ENCODE measurements at regions not wholly inside any gene's neighbourhood (a gene's known extent, or its start where the extent isn't known, plus 50 kb on each side); places are given as distances from the start of the nearest gene placed in this dataset.

GRCh38 chr3:82020282-82020681 is 258.8 kb upstream of the GBE1 start:
- Histone ChIP-seq H3K4me1 (ENCODE audit: control insufficient read depth, insufficient read depth, low read length) (no peaks in the 10 kb centered on the region), H3K4me3 (ENCODE audit: low read length) (no peak overlapping the region), H3K27ac (ENCODE audit: low read length) (no peak overlapping the region), H3K9me3 (ENCODE audit: control insufficient read depth, low read depth, low read length) (no peaks in the 10 kb centered on the region), H3K27me3 (ENCODE audit: control insufficient read depth, insufficient read depth, low read length) (no peaks in the 10 kb centered on the region), H3K36me3 (ENCODE audit: control insufficient read depth, insufficient read depth, low read length) (no peaks in the 10 kb centered on the region)
- WGBS (ENCODE audit: insufficient coverage, low lambda C conversion rate) = 100% methylated on average over 1 of the region's 3 CpGs
- DNase-seq = no peak

GRCh38 chr3:82015241-82015640 is 253.8 kb upstream of the GBE1 start:
- no peaks in the 10 kb centered on the region for H3K27me3 ChIP-seq (ENCODE audit: control insufficient read depth, insufficient read depth, low read length)
- H3K4me1 ChIP-seq (ENCODE audit: control insufficient read depth, insufficient read depth, low read length) = no peaks in the 10 kb centered on the region
- H3K4me3 ChIP-seq (ENCODE audit: low read length) = no peak overlapping the region
- no peak overlapping the region for H3K27ac ChIP-seq (ENCODE audit: low read length)
- H3K9me3 ChIP-seq (ENCODE audit: control insufficient read depth, low read depth, low read length) = no peaks in the 10 kb centered on the region
- no peaks in the 10 kb centered on the region for H3K36me3 ChIP-seq (ENCODE audit: control insufficient read depth, insufficient read depth, low read length)
- DNase-seq = no peak
- WGBS (ENCODE audit: insufficient coverage, low lambda C conversion rate) = no CpG with 5 or more reads among the region's 1 CpG

- DNase-seq = no peak
- Histone ChIP-seq H3K36me3 (ENCODE audit: control insufficient read depth, insufficient read depth, low read length) (no peaks in the 10 kb centered on the region), H3K9me3 (ENCODE audit: control insufficient read depth, low read depth, low read length) (no peaks in the 10 kb centered on the region), H3K27me3 (ENCODE audit: control insufficient read depth, insufficient read depth, low read length) (no peaks in the 10 kb centered on the region), H3K27ac (ENCODE audit: low read length) (no peak overlapping the region), H3K4me1 (ENCODE audit: control insufficient read depth, insufficient read depth, low read length) (no peaks in the 10 kb centered on the region), H3K4me3 (ENCODE audit: low read length) (no peak overlapping the region)
Observed at GRCh38 chr3:82012775-82013174, 251.3 kb upstream of the GBE1 start.

GRCh38 chr3:82011336-82011735 is 249.9 kb upstream of the GBE1 start:
- H3K27ac ChIP-seq (ENCODE audit: low read length) = no peak overlapping the region
- H3K4me1 ChIP-seq (ENCODE audit: control insufficient read depth, insufficient read depth, low read length) = no peaks in the 10 kb centered on the region
- WGBS (ENCODE audit: insufficient coverage, low lambda C conversion rate) = 100% methylated on average over 1 of the region's 2 CpGs
- H3K27me3 ChIP-seq (ENCODE audit: control insufficient read depth, insufficient read depth, low read length) = no peaks in the 10 kb centered on the region
- no peak overlapping the region for H3K4me3 ChIP-seq (ENCODE audit: low read length)
- H3K9me3 ChIP-seq (ENCODE audit: control insufficient read depth, low read depth, low read length) = no peaks in the 10 kb centered on the region
- H3K36me3 ChIP-seq (ENCODE audit: control insufficient read depth, insufficient read depth, low read length) = no peaks in the 10 kb centered on the region
- DNase-seq = no peak

- Histone ChIP-seq H3K4me1 (ENCODE audit: control insufficient read depth, insufficient read depth, low read length) (no peaks in the 10 kb centered on the region), H3K27ac (ENCODE audit: low read length) (no peak overlapping the region), H3K9me3 (ENCODE audit: control insufficient read depth, low read depth, low read length) (no peaks in the 10 kb centered on the region), H3K27me3 (ENCODE audit: control insufficient read depth, insufficient read depth, low read length) (no peaks in the 10 kb centered on the region), H3K4me3 (ENCODE audit: low read length) (no peak overlapping the region), H3K36me3 (ENCODE audit: control insufficient read depth, insufficient read depth, low read length) (no peaks in the 10 kb centered on the region)
- DNase-seq = no peak
- WGBS (ENCODE audit: insufficient coverage, low lambda C conversion rate) = no CpG with 5 or more reads among the region's 3 CpGs
Observed at GRCh38 chr3:82005266-82005665, 243.8 kb upstream of the GBE1 start.

GRCh38 chr3:82004266-82004665 is 242.8 kb upstream of the GBE1 start:
- WGBS (ENCODE audit: insufficient coverage, low lambda C conversion rate) = no CpG with 5 or more reads among the region's 2 CpGs
- no peak for DNase-seq
- H3K27me3 ChIP-seq (ENCODE audit: control insufficient read depth, insufficient read depth, low read length) = no peaks in the 10 kb centered on the region

GRCh38 chr3:82002986-82003642 is 241.7 kb upstream of the GBE1 start:
- 65% methylated on average over 2 of the region's 2 CpGs for WGBS (ENCODE audit: insufficient coverage, low lambda C conversion rate)
- no peaks in the 10 kb centered on the region for H3K27me3 ChIP-seq (ENCODE audit: control insufficient read depth, insufficient read depth, low read length)
- DNase-seq = no peak
- H3K4me1 ChIP-seq (ENCODE audit: control insufficient read depth, insufficient read depth, low read length) = no peaks in the 10 kb centered on the region
- H3K9me3 ChIP-seq (ENCODE audit: control insufficient read depth, low read depth, low read length) = no peaks in the 10 kb centered on the region
- no peak overlapping the region for H3K27ac ChIP-seq (ENCODE audit: low read length)
- H3K36me3 ChIP-seq (ENCODE audit: control insufficient read depth, insufficient read depth, low read length) = no peaks in the 10 kb centered on the region
- H3K4me3 ChIP-seq (ENCODE audit: low read length) = no peak overlapping the region

More at GRCh38 chr3:82004266-82004665, 242.8 kb upstream of the GBE1 start:
- Histone ChIP-seq H3K9me3 (ENCODE audit: control insufficient read depth, low read depth, low read length) (no peaks in the 10 kb centered on the region), H3K4me1 (ENCODE audit: control insufficient read depth, insufficient read depth, low read length) (no peaks in the 10 kb centered on the region), H3K36me3 (ENCODE audit: control insufficient read depth, insufficient read depth, low read length) (no peaks in the 10 kb centered on the region), H3K27ac (ENCODE audit: low read length) (no peak overlapping the region), H3K4me3 (ENCODE audit: low read length) (no peak overlapping the region)

GRCh38 chr3:82002491-82002890 is 241.0 kb upstream of the GBE1 start:
- Histone ChIP-seq H3K36me3 (ENCODE audit: control insufficient read depth, insufficient read depth, low read length) (no peaks in the 10 kb centered on the region), H3K4me3 (ENCODE audit: low read length) (no peak overlapping the region), H3K27ac (ENCODE audit: low read length) (no peak overlapping the region), H3K27me3 (ENCODE audit: control insufficient read depth, insufficient read depth, low read length) (no peaks in the 10 kb centered on the region), H3K4me1 (ENCODE audit: control insufficient read depth, insufficient read depth, low read length) (no peaks in the 10 kb centered on the region), H3K9me3 (ENCODE audit: control insufficient read depth, low read depth, low read length) (no peaks in the 10 kb centered on the region)
- 80% methylated on average over 1 of the region's 2 CpGs for WGBS (ENCODE audit: insufficient coverage, low lambda C conversion rate)
- DNase-seq = no peak

GRCh38 chr3:82001276-82001923 is 240.0 kb upstream of the GBE1 start:
- WGBS (ENCODE audit: insufficient coverage, low lambda C conversion rate) = no CpG with 5 or more reads among the region's 2 CpGs
- H3K9me3 ChIP-seq (ENCODE audit: control insufficient read depth, low read depth, low read length) = no peaks in the 10 kb centered on the region
- DNase-seq = no peak
- no peaks in the 10 kb centered on the region for H3K4me1 ChIP-seq (ENCODE audit: control insufficient read depth, insufficient read depth, low read length)
- H3K4me3 ChIP-seq (ENCODE audit: low read length) = no peak overlapping the region
- H3K27ac ChIP-seq (ENCODE audit: low read length) = no peak overlapping the region
- H3K36me3 ChIP-seq (ENCODE audit: control insufficient read depth, insufficient read depth, low read length) = no peaks in the 10 kb centered on the region
- H3K27me3 ChIP-seq (ENCODE audit: control insufficient read depth, insufficient read depth, low read length) = no peaks in the 10 kb centered on the region

- H3K4me3 ChIP-seq (ENCODE audit: low read length) = no peak overlapping the region
- no peaks in the 10 kb centered on the region for H3K9me3 ChIP-seq (ENCODE audit: control insufficient read depth, low read depth, low read length)
- no peak for DNase-seq
- H3K27ac ChIP-seq (ENCODE audit: low read length) = no peak overlapping the region
- H3K27me3 ChIP-seq (ENCODE audit: control insufficient read depth, insufficient read depth, low read length) = no peaks in the 10 kb centered on the region
- no CpG with 5 or more reads among the region's 1 CpG for WGBS (ENCODE audit: insufficient coverage, low lambda C conversion rate)
- no peaks in the 10 kb centered on the region for H3K36me3 ChIP-seq (ENCODE audit: control insufficient read depth, insufficient read depth, low read length)
- H3K4me1 ChIP-seq (ENCODE audit: control insufficient read depth, insufficient read depth, low read length) = no peaks in the 10 kb centered on the region
Observed at GRCh38 chr3:82000773-82001172, 239.3 kb upstream of the GBE1 start.

GRCh38 chr3:82000350-82000749 is 238.9 kb upstream of the GBE1 start:
- Histone ChIP-seq H3K27ac (ENCODE audit: low read length) (no peak overlapping the region), H3K27me3 (ENCODE audit: control insufficient read depth, insufficient read depth, low read length) (no peaks in the 10 kb centered on the region), H3K4me1 (ENCODE audit: control insufficient read depth, insufficient read depth, low read length) (no peaks in the 10 kb centered on the region), H3K9me3 (ENCODE audit: control insufficient read depth, low read depth, low read length) (no peaks in the 10 kb centered on the region), H3K4me3 (ENCODE audit: low read length) (no peak overlapping the region), H3K36me3 (ENCODE audit: control insufficient read depth, insufficient read depth, low read length) (no peaks in the 10 kb centered on the region)
- no CpG with 5 or more reads among the region's 1 CpG for WGBS (ENCODE audit: insufficient coverage, low lambda C conversion rate)
- DNase-seq = no peak

All from large intestine (tissue), 3 donors.